GDM1 (cell line): ENCODE measurements at regions not wholly inside any gene's neighbourhood (a gene's known extent, or its start where the extent isn't known, plus 50 kb on each side); places are given as distances from the start of the nearest gene placed in this dataset.
"Not testable (repeated sequence)": the region's sequence is repeated elsewhere in the genome, so short reads cannot be mapped to it uniquely, and the experiment has no call there.

Experiments used
- DNase-seq: peaks from one replicate; lab custom pipeline; 2025; lab: John Stamatoyannopoulos, UW

DNA sequence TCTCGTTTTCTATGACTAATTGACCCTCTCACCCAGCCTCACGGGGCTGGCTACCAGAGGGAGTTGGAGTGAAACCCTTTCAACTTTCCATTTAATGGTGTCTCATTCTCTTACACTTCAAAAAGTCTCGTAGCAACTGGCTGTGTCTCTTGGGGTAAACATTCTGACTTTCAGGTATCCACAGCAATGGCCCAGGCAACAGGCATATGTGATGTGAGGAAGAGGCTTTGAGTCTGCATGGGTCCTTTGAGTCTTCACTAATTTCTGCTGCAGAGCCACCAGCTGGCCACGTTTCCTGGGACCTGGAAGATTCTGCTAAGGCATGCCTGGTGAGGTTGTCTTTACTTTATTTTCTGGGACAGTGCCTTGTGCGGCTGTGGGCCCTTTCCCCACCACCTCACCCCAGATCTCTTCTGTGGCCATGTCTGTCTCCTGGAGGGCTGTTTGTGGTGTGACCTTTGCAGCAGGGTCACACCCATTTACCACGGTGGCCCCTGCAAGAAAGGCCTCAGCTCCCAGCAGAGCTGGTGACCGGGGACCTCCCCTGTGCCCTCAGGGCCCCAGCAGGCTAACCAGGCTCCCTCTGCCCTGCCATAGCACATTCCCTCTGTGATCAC is 112.5 kb upstream of the FRG1 start:
- DNase-seq = no peak

DNA sequence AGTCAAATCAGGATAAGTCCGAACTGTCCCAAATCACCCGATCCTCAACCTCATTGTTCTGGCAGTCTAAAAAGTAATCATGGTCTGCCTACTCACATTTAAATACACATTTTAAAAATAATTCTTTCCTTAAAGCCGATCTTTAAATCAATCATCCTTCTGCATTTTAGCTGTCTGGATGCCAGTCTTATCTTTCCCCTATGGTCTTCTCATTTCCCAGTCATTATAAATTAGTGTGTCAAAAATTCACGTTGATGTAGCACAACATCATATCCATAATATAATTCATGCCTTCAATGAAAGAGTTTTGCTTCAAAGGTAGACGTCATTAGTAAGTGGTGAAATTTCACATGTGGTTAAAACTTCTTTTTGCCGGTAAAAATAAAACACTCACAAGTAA is 108.1 kb upstream of the FRG1 start:
- no peak for DNase-seq

DNA sequence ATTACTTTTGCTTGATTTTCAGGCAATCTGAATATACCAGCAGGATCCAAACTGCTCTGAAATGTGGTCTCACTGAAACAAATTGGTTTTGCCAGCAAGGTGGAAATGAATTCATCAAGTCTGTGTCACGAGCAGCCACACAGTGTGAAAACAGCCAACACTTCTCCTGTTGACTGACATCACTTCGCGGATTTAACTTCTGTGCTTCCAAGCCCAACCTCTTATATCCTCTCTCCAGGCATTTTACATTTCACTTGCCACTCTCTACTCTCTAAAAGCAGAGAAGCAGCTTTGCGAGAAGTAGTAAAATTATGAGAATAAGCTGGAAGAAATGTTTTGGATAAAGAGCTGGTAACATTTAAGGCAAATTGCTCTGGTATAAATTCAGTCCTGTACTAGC is 106.1 kb upstream of the FRG1 start:
- DNase-seq = no peak

DNA sequence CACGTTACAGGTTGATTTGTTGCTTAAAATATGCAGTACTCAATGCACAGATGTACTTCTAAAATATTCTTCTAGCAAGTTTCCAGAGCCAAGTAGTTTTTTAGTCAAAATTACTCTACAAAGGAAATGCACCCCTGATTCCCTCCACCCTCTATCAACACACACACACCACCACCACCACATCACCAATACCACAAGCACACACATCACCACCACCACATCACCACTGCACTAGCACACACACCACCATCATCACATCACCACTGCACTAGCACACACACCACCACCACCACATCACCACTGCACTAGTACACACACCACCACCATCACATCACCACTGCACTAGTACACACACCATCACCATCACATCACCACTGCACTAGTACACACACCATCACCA is 105.2 kb upstream of the FRG1 start:
- no peak for DNase-seq

DNA sequence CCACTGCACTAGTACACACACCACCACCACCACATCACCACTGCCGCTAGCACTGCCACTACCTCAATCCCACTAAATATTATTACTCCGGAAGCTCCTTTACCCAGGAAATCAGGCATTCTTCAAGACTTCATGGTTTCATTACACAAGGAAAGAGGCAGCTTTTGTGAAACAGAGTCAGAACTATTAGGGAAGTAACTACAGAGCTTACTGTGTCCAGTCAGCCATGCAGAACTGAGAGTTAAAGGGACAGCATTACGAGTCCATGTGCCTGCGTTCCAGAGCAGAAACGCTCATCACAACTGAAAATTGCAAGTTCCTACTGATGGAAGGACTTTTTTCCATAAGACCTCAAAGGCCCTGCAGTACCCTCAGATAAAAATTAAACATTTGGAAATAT is 103.2 kb upstream of the FRG1 start:
- no peak for DNase-seq

DNA sequence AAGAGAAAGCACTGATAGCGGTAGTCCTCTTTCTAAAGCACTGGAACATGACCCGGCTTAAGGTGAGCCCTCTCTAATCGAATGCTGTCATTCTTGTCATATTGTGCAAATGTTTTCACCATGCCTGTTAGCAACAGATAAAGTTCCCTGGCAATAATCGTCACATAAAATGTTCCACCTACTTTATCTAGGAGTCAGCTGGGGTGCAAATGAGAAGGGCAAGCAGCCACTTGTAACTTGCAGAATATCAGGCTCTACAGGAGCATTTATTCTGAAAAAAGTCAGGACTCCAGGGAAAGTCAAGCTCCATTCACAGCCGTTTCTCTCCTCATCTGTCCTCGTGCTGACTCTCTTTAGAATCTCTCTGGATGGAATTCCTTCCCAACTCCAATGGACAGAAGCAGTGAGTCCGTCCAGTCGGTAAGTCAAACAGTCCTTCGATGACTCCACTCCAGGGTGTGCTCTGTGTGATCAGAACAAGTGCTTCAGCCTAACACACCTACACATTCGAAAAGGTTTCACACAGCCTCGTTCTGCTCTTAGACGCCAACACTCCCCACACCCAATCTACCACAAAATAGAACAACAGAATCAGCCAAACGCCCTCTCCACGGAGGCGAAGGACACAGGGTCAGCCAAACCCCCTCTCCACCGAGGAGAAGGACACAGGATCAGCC is 101.7 kb upstream of the FRG1 start:
- DNase-seq = no peak

DNA sequence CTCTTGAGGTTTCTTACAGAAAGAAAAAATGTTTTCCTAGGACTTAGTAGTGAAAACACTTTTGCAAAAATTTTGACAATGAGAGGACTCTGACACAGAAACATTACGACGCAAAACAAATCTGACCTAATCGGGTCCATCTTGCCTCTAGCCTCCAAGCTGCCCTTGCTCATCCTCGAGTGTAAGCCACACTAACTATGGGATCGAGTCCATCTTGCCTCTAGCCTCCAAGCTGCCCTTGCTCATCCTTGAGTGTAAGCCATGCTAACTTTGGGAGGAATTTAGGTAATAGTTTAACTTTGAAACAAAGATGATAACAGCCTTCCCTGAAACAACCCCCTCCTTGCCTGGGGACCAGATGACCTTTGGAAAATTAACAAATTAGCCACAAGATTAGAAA is 100.3 kb upstream of the FRG1 start:
- DNase-seq = no peak

DNA sequence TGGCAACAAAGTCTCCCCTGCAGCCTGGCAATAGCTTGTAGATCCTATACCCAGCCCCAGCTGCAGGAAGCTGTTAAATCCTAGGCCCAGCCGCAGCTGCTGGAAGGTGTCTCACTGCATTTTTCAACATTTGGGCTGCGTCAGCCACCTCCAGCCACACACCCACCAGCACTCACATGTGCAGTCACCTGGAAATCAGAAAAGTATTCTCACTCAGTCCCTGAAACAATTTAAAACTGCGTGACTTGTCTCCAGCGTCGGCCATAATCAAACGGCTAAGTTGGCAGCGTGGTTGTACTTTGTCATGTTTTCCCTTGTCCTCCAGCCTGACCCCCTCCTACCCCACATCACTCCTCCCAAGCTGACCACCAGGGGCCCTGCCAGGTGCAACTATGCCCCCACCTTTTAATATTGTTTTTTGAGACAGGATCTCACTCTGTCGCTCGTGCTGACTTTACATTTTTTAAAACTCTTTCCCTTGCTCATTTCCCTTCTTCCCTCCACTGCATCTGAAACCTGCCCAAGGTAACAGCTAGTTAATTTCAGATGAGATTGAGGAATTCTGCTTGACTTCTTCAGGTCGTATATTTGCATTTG is 97.2 kb upstream of the FRG1 start:
- DNase-seq = no peak

DNA sequence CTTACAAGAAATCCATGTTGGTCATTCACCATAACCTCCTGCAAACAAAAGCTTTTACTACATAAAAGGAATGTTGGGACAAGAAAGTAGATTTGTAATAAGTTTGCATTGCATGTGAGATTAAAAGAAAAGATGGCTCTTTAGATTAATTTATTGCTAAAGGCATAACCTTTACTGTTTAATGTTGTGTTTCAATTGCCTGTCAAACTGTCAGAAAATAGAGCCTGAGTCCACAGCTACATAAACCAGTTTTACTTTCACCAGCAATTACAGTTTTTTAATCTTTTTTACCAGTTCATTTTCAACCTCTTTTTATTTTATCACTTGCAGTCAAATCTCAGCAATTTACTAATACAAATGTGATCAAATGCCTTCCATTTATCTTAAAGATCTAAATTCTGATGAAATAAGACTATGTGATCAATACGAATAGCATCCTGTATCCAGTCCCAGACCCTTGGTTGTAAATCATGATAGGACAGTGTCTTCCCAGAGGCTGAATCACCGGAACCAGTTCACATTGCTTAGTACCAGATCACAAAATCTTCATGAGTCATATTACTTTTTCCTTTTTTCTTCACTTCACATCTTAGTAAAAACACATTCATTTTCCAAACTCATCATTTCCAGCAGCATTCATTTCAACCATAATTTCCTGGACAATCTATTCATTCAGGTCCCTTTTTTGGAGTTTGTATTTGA is 95.4 kb upstream of the FRG1 start:
- no peak for DNase-seq

DNA sequence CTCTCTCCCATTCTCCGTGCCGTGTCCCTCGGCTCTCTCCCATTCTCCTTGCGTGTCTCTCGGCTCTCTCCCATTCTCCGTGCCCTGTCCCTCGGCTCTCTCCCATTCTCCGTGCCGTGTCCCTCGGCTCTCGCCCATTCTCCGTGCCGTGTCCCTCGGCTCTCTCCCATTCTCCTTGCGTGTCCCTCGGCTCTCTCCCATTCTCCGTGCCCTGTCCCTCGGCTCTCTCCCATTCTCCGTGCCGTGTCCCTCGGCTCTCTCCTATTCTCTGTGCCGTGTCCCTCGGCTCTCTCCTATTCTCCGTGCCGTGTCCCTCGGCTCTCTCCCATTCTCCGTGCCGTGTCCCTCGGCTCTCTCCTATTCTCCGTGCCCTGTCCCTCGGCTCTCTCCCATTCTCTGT is 94.6 kb upstream of the FRG1 start:
- DNase-seq = not testable (repeated sequence)

DNA sequence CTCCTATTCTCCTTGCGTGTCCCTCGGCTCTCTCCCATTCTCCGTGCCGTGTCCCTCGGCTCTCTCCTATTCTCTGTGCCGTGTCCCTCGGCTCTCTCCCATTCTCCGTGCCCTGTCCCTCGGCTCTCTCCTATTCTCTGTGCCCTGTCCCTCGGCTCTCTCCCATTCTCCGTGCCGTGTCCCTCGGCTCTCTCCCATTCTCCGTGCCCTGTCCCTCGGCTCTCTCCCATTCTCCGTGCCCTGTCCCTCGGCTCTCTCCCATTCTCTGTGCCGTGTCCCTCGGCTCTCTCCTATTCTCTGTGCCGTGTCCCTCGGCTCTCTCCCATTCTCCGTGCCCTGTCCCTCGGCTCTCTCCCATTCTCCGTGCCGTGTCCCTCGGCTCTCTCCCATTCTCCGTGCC is 94.1 kb upstream of the FRG1 start:
- DNase-seq = not testable (repeated sequence)

DNA sequence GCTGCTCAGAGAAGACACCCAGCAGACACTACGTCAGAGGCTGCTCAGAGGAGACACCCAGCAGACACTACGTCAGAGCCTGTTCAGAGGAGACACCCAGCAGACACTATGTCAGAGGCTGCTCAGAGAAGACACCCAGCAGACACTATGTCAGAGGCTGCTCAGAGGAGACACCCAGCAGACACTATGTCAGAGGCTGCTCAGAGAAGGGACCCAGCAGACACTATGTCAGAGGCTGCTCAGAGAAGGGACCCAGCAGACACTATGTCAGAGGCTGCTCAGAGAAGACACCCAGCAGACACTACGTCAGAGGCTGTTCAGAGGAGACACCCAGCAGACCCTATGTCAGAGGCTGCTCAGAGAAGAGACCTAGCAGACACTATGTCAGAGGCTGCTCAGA is 92.0 kb upstream of the FRG1 start:
- not testable (repeated sequence) for DNase-seq

DNA sequence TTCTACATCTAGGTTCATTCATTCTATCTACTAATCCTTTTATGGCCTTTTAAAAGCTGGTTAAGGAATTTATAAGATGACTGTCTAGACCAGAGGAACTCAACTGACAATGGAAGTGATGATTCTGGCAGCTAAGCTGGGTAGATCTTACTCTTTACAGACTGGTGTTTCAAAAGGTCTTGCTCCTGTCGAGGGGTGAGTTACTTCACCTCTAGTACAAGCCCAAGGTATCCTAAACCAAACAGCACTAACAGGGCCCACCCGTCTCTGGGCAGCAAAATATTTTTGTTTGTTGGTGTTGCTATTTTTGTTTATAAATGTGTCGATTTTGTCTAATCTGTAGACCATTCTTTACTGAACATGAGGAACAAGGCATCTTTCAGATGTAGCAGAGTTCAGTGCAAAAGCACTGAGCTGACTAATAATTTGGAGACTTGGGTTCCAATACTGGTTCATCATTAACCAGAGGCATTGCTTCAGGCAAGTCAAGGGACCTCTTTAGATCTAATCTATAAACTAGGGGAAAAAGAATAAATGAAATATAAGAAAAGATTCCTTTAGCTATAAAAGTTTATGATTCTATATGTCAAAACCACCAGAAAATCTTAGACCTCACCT is 90.3 kb upstream of the FRG1 start:
- DNase-seq = no peak

DNA sequence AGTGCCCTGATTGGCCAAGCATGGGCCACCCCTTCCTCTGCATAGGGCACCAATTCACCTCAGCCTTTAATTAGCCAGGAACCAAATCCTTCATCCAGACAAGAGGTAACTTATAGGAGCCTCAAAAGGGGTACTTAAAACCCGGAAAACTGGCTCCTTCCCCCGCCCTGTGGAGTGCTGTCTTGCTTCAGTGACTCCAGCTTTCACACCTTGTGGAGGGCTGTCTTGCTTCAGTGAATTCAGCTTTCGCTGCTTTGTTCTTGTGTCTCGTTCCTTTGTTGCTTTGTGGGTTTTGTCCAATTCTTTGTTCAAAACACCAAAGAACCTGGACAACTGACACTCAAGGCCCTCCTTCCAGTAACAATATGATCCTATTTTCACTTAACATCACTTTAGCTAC is 82.2 kb upstream of the FRG1 start:
- no peak for DNase-seq

DNA sequence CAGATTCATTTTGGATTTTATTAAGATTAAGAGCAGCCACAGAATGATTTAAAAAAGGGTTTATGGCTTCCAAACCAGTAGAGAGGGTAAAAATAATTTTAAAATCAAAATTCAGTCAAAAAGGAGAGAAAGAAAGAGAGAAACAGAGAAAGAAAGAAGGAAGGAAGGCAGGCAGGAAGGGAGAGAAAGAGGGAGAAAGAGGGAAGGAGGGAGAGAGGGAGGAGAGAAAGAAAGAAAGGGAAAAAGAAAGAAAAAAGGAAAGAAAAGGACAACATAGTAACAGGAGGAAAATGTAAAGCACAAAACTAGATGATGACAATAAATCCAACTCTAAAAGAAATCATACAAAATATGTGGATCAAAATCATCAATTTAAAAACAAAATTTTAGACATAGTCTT is 79.6 kb upstream of the FRG1 start:
- no peak for DNase-seq

DNA sequence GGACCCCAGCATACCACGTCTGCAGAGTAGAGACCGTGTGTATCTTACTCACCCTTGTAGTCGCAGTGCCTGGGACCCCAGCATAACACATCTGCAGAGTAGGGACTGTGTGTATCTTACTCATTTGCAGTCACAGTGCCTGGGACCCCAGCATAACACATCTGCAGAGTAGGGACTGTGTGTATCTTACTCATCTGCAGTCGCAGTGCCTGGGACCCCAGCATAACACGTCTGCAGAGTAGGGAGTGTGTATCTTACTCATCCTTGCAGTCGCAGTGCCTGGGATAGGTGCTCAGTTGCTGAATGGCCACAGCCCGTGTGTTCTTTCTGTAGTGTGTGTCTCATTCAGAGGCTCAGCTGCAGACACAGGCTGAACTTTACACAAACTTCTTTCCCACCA is 71.4 kb upstream of the FRG1 start:
- DNase-seq = no peak

DNA sequence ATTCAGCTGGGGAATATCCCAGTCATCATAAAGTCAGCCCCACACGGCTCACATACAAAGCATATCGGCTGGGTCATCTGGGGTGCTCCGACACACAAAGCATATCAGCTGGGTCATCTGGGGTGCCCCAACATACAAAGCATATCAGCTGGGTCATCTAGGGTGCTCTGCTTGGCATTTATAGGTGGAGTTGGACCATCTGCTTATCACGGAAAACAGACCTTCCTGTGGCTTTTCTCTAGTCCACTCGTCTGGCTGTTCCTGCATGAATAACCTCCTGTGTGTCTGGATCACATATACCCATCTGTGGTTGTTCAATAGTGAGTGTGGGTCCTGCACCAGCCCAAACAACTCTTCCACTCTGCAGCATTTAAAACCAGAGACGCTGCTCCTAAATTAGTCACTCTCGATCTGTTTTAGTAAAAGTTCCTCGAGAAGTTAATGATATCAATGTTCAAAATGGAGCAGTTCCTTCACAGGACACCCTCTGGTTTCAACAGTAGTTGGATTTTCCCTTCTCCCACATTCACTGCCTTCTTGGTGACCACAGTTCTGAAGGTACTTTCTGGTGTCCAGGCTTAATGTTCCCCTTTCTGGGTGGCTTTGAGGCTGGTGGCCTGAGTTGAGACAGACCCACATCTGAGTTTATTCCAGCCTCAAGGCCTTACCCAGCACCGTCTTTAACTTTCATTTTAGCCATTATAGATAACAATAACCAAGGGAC is 70.0 kb upstream of the FRG1 start:
- DNase-seq = no peak

DNA sequence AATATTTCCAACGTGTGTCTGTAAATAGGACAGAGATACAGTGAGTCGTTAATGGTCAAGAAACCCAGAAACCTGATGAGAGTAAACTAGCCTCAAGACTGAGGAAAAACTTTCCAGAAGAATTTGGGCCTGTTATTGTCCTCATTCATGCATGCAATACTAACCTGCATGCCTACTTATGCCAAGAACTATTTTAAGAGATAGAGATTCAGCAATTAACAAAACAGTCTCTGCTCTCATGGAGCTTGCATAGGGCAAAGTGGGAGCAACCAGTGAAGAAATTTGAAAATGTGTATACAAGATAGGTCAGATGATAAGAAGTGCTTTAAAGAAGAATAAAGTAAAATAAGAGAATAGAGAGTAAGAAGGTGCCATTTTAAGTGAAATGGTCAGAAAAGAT is 66.1 kb upstream of the FRG1 start:
- no peak for DNase-seq

DNA sequence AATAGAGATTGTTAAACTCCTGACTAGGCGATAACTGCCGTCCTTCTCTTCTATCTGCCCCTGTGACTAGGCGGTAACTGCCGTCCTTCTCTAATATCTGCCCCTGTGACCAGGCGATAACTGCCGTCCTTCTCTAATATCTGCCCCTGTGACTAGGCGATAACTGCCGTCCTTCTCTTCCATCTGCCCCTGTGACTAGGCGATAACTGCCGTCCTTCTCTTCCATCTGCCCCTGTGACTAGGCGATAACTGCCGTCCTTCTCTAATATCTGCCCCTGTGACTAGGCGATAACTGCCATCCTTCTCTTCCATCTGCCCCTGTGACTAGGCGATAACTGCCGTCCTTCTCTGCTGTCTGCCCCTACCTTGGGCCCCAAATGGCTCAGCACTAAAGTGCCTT is 59.5 kb upstream of the FRG1 start:
- not testable (repeated sequence) for DNase-seq

DNA sequence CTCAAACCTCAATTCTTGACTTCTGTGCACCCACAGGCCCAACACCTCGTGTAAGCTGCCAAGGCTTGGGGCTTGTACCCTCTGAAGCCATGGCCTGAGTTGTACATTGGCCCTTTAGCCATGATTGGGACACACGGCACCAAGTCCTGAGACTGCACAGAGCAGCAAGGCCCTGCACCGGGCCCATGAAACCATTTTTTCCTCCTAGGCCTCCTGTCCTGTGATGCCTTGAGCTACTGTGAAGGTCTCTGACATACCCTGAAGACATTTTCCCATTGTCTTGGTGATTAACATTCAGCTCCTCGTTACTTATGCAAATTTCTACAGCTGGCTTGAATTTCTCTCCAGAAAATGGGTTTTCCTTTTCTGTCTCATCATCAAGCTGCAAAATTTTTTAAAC is 52.3 kb upstream of the FRG1 start:
- DNase-seq = not testable (repeated sequence)
